K562 (cell line): ENCODE measurements at regions not wholly inside any gene's neighbourhood (a gene's known extent, or its start where the extent isn't known, plus 50 kb on each side); places are given as distances from the start of the nearest gene placed in this dataset.

Source experiments
- CTCF ChIP-seq, 3 experiments: IDR thresholded peaks in 2 of 3; conservative IDR thresholded peaks in 1 of 3; 2 replicates each; pipeline ENCODE4 v1.5.1; 2011 to 2012; ENCODE audit warnings: low read length in 3 of 3, mild to moderate bottlenecking in 3 of 3, control low read depth in 2 of 3, improper control_type of control experiment in 1 of 3, inconsistent platforms in 1 of 3, low read depth in 1 of 3, mixed read lengths in 1 of 3, moderate library complexity in 1 of 3; ENCODE audit not compliant: insufficient read depth in 2 of 3
- EZH2 ChIP-seq: IDR thresholded peaks from 2 replicates; pipeline ENCODE4 v1.6.1; 2012; ENCODE audit warnings: low read depth, mild to moderate bottlenecking, inconsistent platforms, low read length, borderline replicate concordance
- HIVEP1 ChIP-seq: fragments of 250-450 bp; sonication (Bioruptor Pico); IDR thresholded peaks from 2 replicates; pipeline ENCODE4 v1.4.0; 2020; ENCODE audit warnings: mild to moderate bottlenecking
- NFE2L1 ChIP-seq: fragments of 450-650 bp; IDR thresholded peaks from 2 replicates; pipeline ENCODE4 v1.6.1; 2016; ENCODE audit warnings: missing genetic modification characterization, low read depth, mild to moderate bottlenecking, missing compliant biosample characterization, moderate library complexity, borderline replicate concordance
- NR1H2 ChIP-seq: sonication (generic); formaldehyde crosslinking; IDR thresholded peaks from 2 replicates; pipeline ENCODE4 v1.4.0; 2020; ENCODE audit warnings: mild to moderate bottlenecking, missing genetic modification reagents
- POLR2A ChIP-seq: fragments of 450-650 bp; conservative IDR thresholded peaks from 2 replicates; pipeline ENCODE4 v1.6.1; 2016
- POU5F1 ChIP-seq: fragments of 150-350 bp; IDR thresholded peaks from 2 replicates; pipeline ENCODE4 v1.6.1; 2014; ENCODE audit warnings: borderline replicate concordance, low read length, low read depth, mild to moderate bottlenecking; ENCODE audit not compliant: partially characterized antibody
- SIRT6 ChIP-seq: IDR thresholded peaks from one replicate; pipeline ENCODE4 v1.6.1; 2012; ENCODE audit warnings: low read depth, mild to moderate bottlenecking, control low read depth, inconsistent platforms, low read length, moderate library complexity
- TEAD4 ChIP-seq, 2 experiments: sonication (generic) in 1 of 2; formaldehyde crosslinking in 1 of 2; IDR thresholded peaks; 2 replicates each; pipeline versions ENCODE4 v1.6.1 to v1.8.0; 2012 to 2022; ENCODE audit warnings: borderline replicate concordance in 1 of 2, inconsistent platforms in 1 of 2, low read length in 1 of 2, mild to moderate bottlenecking in 1 of 2, missing genetic modification reagents in 1 of 2
- THRB ChIP-seq: fragments of 450-650 bp; formaldehyde crosslinking; conservative IDR thresholded peaks from 2 replicates; pipeline ENCODE4 v1.4.0; 2022; ENCODE audit warnings: mild to moderate bottlenecking, missing genetic modification characterization
- ZNF449 ChIP-seq: fragments of 250-450 bp; sonication (Bioruptor Pico); IDR thresholded peaks from 2 replicates; pipeline ENCODE4 v1.8.0; 2022; ENCODE audit warnings: moderate library complexity, mild to moderate bottlenecking, inconsistent platforms
- ZNF589 ChIP-seq: fragments of 200-800 bp; sonication (Bioruptor generic); IDR thresholded peaks from 2 replicates; pipeline ENCODE4 v1.6.1; 2016; ENCODE audit warnings: low read depth, missing genetic modification characterization, missing compliant biosample characterization

GRCh38 chr2:234377761-234378391 lies 119.0 kb downstream of the ARL4C start:
- TF ChIP-seq POLR2A (no peak), CTCF (IDR thresholded peaks at IDR 0.05 in 2 of 3, conservative IDR thresholded peaks at IDR 0.05 in 1 of 3; ENCODE audit: insufficient read depth in 2 of 3, low read depth in 1 of 3, low read length in 3 of 3) (no peak), HIVEP1 (no peak), POU5F1 (no peak), ZNF589 (no peak), NFE2L1 (no peak), ZNF449 (CRISPR knock-in tag) (no peak), THRB (CRISPR knock-in tag) (no peak), TEAD4 (IDR thresholded peaks at IDR 0.05; ENCODE audit: low read length) (no peak), TEAD4 (CRISPR knock-in tag; IDR thresholded peaks at IDR 0.05; ENCODE audit: borderline replicate concordance) (no peak), EZH2 (no peak), NR1H2 (CRISPR knock-in tag) (no peak), SIRT6 (no peak)
